GM23338 (cell line): ENCODE measurements at regions not wholly inside any gene's neighbourhood (a gene's known extent, or its start where the extent isn't known, plus 50 kb on each side); places are given as distances from the start of the nearest gene placed in this dataset.
A peak's percentile ranks its signal among the peaks of the same experiment; 100 is the strongest.

Experiments used
- ATAC-seq: fragments of 200-7000 bp; cut with Tn5 transposase; 3 replicates; pipeline ENCODE4 v1.9.1; 2020
- DNase-seq: peaks from one replicate; pipeline ENCODE4 v3.0.0-alpha.2; 2015; ENCODE audit warnings: low spot score
- H2AFZ ChIP-seq: fragments of 200-600 bp; sonication (generic); 2 replicates; pipeline ENCODE4 v1.8.0; 2016; ENCODE audit warnings: antibody characterized with exemption, mild to moderate bottlenecking, moderate library complexity
- H3F3A ChIP-seq: fragments of 200-600 bp; sonication (generic); replicated peaks from 2 replicates; pipeline ENCODE4 v1.8.0; 2017; ENCODE audit warnings: antibody characterized with exemption, mixed run types, low read depth
- H3K27ac ChIP-seq: fragments of 200-600 bp; sonication (generic); 2 replicates; pipeline ENCODE4 v1.6.1; 2016; ENCODE audit warnings: low read depth
- H3K27me3 ChIP-seq: fragments of 200-600 bp; sonication (generic); 2 replicates; pipeline ENCODE4 v1.8.0; 2016; ENCODE audit warnings: mild to moderate bottlenecking, mixed run types, moderate library complexity; ENCODE audit not compliant: insufficient read depth
- H3K36me3 ChIP-seq: fragments of 200-600 bp; sonication (generic); 2 replicates; pipeline ENCODE4 v1.8.0; 2016; ENCODE audit warnings: mild to moderate bottlenecking; ENCODE audit not compliant: insufficient read depth
- H3K4me1 ChIP-seq: fragments of 200-600 bp; sonication (generic); 2 replicates; pipeline ENCODE4 v1.8.0; 2016; ENCODE audit warnings: mild to moderate bottlenecking, moderate library complexity; ENCODE audit not compliant: insufficient read depth
- H3K4me2 ChIP-seq: fragments of 200-600 bp; sonication (generic); 2 replicates; pipeline ENCODE4 v1.7.1; 2017; ENCODE audit warnings: mixed run types
- H3K4me3 ChIP-seq: fragments of 200-600 bp; sonication (generic); 2 replicates; pipeline ENCODE4 v1.6.1; 2016; ENCODE audit warnings: mixed run types
- H3K79me2 ChIP-seq: fragments of 200-600 bp; sonication (generic); replicated peaks from 2 replicates; pipeline ENCODE4 v1.8.0; 2017; ENCODE audit warnings: mild to moderate bottlenecking; ENCODE audit not compliant: insufficient read depth
- H3K9me2 ChIP-seq: fragments of 200-600 bp; sonication (generic); 2 replicates; pipeline ENCODE4 v1.8.0; 2017; ENCODE audit not compliant: insufficient read depth
- H4K20me1 ChIP-seq: fragments of 200-600 bp; sonication (generic); replicated peaks from 2 replicates; pipeline ENCODE4 v1.8.0; 2017; ENCODE audit warnings: mild to moderate bottlenecking; ENCODE audit not compliant: insufficient read depth
- H3K27ac Mint-ChIP-seq: 2 replicates; pipeline ENCODE4 v1.8.0; 2020; ENCODE audit warnings: inconsistent platforms, mild to moderate bottlenecking, moderate library complexity, mixed read lengths
- H3K27me3 Mint-ChIP-seq: 3 replicates; pipeline ENCODE4 v1.8.0; 2022; ENCODE audit warnings: low read depth, mild to moderate bottlenecking, moderate library complexity, mixed read lengths, inconsistent platforms; ENCODE audit not compliant: insufficient read depth, poor library complexity
- H3K36me3 Mint-ChIP-seq: 3 replicates; pipeline ENCODE4 v1.8.0; 2021; ENCODE audit warnings: low read depth, mild to moderate bottlenecking, inconsistent platforms, moderate library complexity, mixed read lengths
- H3K4me1 Mint-ChIP-seq: 3 replicates; pipeline ENCODE4 v1.8.0; 2020; ENCODE audit warnings: mild to moderate bottlenecking, inconsistent platforms, mixed read lengths
- H3K4me3 Mint-ChIP-seq: 3 replicates; pipeline ENCODE4 v1.8.0; 2021; ENCODE audit warnings: moderate library complexity, mild to moderate bottlenecking, inconsistent platforms, mixed read lengths
- H3K9me3 Mint-ChIP-seq: 3 replicates; pipeline ENCODE4 v1.8.0; 2020; ENCODE audit warnings: moderate library complexity, mild to moderate bottlenecking, inconsistent platforms, mixed read lengths
- CTCF ChIP-seq, 2 experiments: fragments of 200-600 bp in 1 of 2; sonication (generic) in 1 of 2; conservative IDR thresholded peaks; 2 replicates each; pipeline versions ENCODE4 v1.5.1 to v1.6.1; 2016 to 2017; ENCODE audit warnings: antibody characterized with exemption in 2 of 2, low read depth in 2 of 2, mild to moderate bottlenecking in 2 of 2, moderate library complexity in 1 of 2
- JUNB ChIP-seq: IDR thresholded peaks from one replicate; pipeline ENCODE4 v1.6.1; 2016; ENCODE audit warnings: antibody characterized with exemption; ENCODE audit not compliant: unreplicated experiment
- ZNF462 ChIP-seq: fragments of 250-450 bp; sonication (Bioruptor Pico); IDR thresholded peaks from 2 replicates; pipeline ENCODE4 v1.5.0; 2020; ENCODE audit warnings: mild to moderate bottlenecking, moderate library complexity

DNA sequence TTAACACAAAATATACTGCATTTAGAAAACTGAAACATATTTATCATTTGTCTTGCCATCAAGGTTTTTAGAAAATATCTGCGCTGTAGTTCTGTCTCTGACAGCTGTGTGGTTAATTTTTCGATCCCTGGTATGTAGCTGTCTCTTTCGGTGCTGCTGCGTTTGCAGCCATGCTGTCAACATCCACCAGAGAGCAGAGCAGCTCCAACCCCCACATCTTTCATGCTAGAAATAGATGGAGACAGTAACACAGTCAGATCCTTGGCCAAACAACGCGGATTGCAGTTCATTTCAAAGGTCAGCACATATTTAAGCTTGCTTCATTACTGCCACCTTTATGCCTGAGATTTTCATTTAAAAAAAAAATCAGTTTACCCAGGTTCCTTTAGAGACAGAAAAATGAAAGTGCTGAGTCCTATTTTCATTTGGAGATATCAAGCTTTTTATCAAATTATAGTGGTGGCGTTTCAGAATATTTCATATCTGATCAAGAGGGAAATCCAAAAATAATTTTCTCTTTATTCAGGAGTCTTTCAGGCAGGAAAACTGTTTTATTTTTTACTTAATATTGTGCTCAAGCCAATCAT, 157.7 kb upstream of the MMS22L start:
- no peaks in the 10 kb centered on the region for H3K9me2 ChIP-seq
- H4K20me1 ChIP-seq = no peaks in the 10 kb centered on the region
- H3K27ac ChIP-seq = no peak overlapping the region
- no peaks in the 10 kb centered on the region for H3K36me3 ChIP-seq
- no peak overlapping the region for H2AFZ ChIP-seq
- no peak overlapping the region for H3K4me3 ChIP-seq
- H3K4me1 ChIP-seq = peaks cover 26% of the 10 kb centered on the region
- H3K27me3 Mint-ChIP-seq = no peaks in the 10 kb centered on the region
- no peak overlapping the region for H3K4me2 ChIP-seq
- H3K4me1 Mint-ChIP-seq = peaks cover 39% of the 10 kb centered on the region
- DNase-seq (peak; percentile 79), ATAC-seq (peak; percentile 96)
- TF ChIP-seq JUNB (no peak), ZNF462 (CRISPR knock-in tag) (no peak), CTCF (conservative IDR thresholded peaks at IDR 0.05; ENCODE audit: low read depth in 2 of 2) (peak; percentile 64 to 78)
- no peaks in the 10 kb centered on the region for H3K79me2 ChIP-seq
- no peak overlapping the region for H3K27ac Mint-ChIP-seq
- no peaks in the 10 kb centered on the region for H3K27me3 ChIP-seq
- no peaks in the 10 kb centered on the region for H3K9me3 Mint-ChIP-seq
- H3F3A ChIP-seq = no peaks in the 10 kb centered on the region
- no peaks in the 10 kb centered on the region for H3K36me3 Mint-ChIP-seq
- H3K4me3 Mint-ChIP-seq = no peak overlapping the region
